GM13976 (cell line): ENCODE measurements at regions not wholly inside any gene's neighbourhood (a gene's known extent, or its start where the extent isn't known, plus 50 kb on each side); places are given as distances from the start of the nearest gene placed in this dataset.

Source experiments
- DNase-seq: peaks from one replicate; pipeline ENCODE4 v3.0.0; 2012; ENCODE audit warnings: low spot score
- in situ Hi-C: fragments of 300-500 bp; cut with MboI; formaldehyde crosslinking; loops from one replicate; pipeline ENCODE4 v1.12.0; 2022; ENCODE audit warnings: low sequenced_read_pairs, mixed read lengths, inconsistent platforms; ENCODE audit not compliant: unreplicated experiment
- TF ChIP-seq, protein P1 (sequence below): IDR thresholded peaks from 2 replicates; pipeline ENCODE4 v1.5.1; 2012; ENCODE audit warnings: borderline replicate concordance, mild to moderate bottlenecking; ENCODE audit not compliant: insufficient read depth; ENCODE audit errors: extremely low read depth, missing control alignments, control extremely low read depth

DNA sequence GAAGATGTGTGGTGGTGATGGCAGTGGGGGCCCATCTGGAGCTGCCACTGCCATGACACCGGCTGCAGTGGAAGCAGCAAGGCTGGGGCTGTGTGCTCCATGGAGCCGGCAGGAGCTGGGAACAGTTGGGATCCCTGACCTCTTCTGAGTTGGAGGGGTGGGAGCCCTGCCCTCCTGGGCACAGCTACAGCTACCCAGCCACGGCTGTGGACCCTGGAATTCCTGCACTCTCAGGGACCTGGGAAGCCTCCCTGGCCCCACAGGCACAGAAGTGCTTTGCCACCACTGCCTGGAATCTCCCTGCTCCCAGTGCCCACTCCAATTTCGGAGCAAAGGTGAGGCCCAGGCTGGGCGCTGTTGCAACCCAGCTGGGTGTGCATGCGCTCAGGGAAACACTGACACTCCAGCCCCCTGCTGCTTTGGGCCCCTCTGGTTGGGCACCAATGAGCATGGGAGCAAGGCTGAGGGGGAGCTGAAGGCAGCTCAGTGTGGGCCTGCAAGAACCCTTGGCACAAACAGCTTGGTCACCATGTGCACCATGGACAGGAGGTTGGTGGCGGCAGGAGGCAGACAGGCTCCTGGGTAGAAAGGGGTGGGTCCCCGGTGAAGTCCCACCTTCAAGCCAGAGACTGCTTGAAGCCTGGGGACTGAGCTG lies 817.6 kb downstream of the KCNT2 start:
- in situ Hi-C loops, result no loop called here
- TF ChIP-seq, protein P1, sequence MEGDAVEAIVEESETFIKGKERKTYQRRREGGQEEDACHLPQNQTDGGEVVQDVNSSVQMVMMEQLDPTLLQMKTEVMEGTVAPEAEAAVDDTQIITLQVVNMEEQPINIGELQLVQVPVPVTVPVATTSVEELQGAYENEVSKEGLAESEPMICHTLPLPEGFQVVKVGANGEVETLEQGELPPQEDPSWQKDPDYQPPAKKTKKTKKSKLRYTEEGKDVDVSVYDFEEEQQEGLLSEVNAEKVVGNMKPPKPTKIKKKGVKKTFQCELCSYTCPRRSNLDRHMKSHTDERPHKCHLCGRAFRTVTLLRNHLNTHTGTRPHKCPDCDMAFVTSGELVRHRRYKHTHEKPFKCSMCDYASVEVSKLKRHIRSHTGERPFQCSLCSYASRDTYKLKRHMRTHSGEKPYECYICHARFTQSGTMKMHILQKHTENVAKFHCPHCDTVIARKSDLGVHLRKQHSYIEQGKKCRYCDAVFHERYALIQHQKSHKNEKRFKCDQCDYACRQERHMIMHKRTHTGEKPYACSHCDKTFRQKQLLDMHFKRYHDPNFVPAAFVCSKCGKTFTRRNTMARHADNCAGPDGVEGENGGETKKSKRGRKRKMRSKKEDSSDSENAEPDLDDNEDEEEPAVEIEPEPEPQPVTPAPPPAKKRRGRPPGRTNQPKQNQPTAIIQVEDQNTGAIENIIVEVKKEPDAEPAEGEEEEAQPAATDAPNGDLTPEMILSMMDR, result no peak
- no peak for DNase-seq

DNA sequence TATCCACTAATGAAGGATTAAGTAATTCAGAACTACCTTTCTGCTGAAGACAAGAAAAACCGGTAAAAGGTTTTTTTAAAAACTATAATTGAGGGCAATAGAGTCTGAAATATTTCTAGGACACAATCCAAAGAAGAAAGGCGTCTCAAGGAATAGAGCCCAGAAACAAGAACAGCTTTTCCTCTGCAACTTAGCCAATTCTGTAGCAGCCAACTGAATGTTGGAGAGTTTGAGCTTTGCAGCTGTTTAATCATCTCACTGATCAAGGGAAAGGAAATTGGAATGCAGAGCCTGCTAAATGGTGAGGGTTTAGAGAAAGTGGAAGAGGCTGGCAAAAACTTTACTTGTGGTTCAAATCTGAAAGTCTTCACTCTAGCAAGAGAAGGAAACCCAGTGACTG lies 818.9 kb downstream of the KCNT2 start:
- no peak for DNase-seq
- TF ChIP-seq, protein P1, result no peak
- in situ Hi-C loops, result no loop called here

DNA sequence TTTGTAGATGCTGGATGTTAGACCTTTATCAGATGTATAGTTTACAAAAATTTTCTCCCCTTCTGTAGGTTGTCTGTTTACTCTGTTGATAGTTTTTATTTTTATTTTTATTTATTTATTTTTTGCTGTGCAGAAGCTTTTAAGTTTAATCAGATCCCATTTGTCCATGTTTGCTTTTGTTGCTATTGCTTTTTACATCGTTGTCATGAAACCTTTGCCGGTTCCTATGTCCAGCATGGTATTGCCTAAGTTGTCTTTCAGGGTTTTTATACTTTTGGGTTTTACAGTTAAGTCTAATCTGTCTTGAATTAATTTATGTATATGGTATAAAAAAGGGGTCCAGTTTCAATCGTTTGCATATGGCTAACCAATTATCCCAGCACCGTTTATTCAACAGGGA lies 819.5 kb downstream of the KCNT2 start:
- TF ChIP-seq, protein P1, result no peak
- DNase-seq, result no peak
- in situ Hi-C loops, result no loop called here

DNA sequence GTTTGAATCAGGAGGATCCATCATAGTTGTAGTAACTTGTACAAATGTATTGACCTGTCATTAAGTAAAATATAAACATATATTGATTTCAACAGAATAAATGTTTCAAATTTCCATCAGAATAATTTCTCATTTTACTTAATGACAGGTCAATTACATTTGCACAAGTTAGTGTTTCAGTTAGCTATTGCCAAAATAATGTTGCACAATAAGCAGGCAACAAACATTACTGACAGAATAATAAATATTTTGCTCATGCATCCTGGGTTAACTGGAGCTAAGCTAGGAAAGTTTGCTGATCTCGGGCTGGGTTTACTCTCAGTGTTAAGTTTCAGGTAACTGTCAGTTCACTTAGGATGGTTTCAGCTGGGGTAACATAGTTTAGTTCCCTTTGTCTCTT lies 822.4 kb downstream of the KCNT2 start:
- in situ Hi-C loops, result no loop called here
- DNase-seq, result no peak
- TF ChIP-seq, protein P1, result no peak

DNA sequence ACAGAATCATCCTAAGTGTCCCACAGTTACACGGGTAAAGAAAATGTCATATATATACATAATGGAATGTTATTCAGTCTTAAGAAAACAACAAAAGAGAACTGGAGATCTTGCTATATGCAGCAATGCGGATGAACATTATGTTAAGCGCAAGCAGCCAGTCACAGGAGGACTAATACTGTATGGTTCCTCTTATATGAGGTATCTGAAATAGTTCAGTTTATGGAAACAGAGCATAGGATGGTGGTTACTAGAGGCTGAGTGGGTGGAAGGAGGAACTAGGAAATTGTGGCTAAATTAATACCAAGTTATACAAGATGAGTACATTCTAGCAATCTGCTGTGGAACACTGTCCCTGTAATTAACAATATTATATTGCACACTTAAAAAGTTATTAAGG lies 834.3 kb downstream of the KCNT2 start:
- DNase-seq, result no peak
- in situ Hi-C loops, result no loop called here
- TF ChIP-seq, protein P1, result no peak

DNA sequence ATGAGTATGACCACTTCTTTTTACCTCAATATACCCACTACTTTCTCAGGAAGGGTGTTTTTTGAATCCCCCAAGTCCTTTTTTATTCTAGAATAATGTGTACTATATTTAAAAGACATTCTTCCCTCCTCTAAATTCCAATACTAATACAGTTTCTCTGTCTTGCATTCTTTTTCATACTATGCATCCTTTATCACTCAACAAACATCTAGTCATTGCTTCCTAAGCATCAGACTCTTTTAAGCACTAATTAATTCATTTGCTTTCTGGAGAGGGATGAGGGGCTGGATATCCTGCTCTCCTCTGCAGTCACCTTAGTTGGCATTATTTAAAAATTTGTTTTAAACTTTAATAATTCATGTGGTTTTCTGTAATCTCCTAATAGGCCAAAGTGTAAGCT lies 838.8 kb downstream of the KCNT2 start:
- DNase-seq, result no peak
- TF ChIP-seq, protein P1, result no peak
- in situ Hi-C loops, result no loop called here
